H1 (cell line): ENCODE measurements at regions not wholly inside any gene's neighbourhood (a gene's known extent, or its start where the extent isn't known, plus 50 kb on each side); places are given as distances from the start of the nearest gene placed in this dataset.

Experiments used
- CTCF ChIA-PET: fragments of 300-600 bp; sonication (Branson Sonifier 250); formaldehyde crosslinking; loops from one replicate; lab custom pipeline; 2021; ENCODE audit not compliant: partially characterized antibody; lab: Charles Lee
- POLR2A ChIA-PET: fragments of 300-600 bp; sonication (Branson Sonifier 250); formaldehyde crosslinking; loops from one replicate; lab custom pipeline; 2021; ENCODE audit warnings: inconsistent platforms; ENCODE audit not compliant: partially characterized antibody; lab: Charles Lee
- DNase-seq, 2 experiments: peaks; one replicate each; pipeline versions ENCODE4 v3.0.0 to v3.0.0-alpha.2; 2010 to 2022; ENCODE audit warnings: low spot score in 2 of 2, low read depth in 1 of 2, mixed read lengths in 1 of 2
- FAIRE-seq: peaks from 2 replicates; lab custom pipeline; 2011; peaks lifted over from hg19 to GRCh38; lab: Jason Lieb, UNC
- H2AFZ ChIP-seq: 2 replicates; pipeline ENCODE4 v1.8.1; 2012; ENCODE audit warnings: low read length, inconsistent platforms
- H2AK5ac ChIP-seq: 2 replicates; pipeline ENCODE4 v1.6.1; 2013; ENCODE audit warnings: low read depth, low read length
- H2BK120ac ChIP-seq: replicated peaks from 2 replicates; pipeline ENCODE3; 2013; ENCODE audit warnings: low read depth, low read length, inconsistent platforms
- H2BK12ac ChIP-seq: 2 replicates; pipeline ENCODE4 v1.6.1; 2013; ENCODE audit warnings: low read depth, low read length
- H2BK15ac ChIP-seq: 2 replicates; pipeline ENCODE4 v1.6.1; 2013; ENCODE audit warnings: low read length
- H2BK20ac ChIP-seq: 2 replicates; pipeline ENCODE4 v1.6.1; 2013; ENCODE audit warnings: low read length
- H2BK5ac ChIP-seq: 2 replicates; pipeline ENCODE4 v1.6.1; 2013; ENCODE audit warnings: low read depth, low read length
- H3K14ac ChIP-seq: 2 replicates; pipeline ENCODE4 v1.6.1; 2013; ENCODE audit warnings: inconsistent platforms; ENCODE audit not compliant: insufficient read length
- H3K18ac ChIP-seq: 2 replicates; pipeline ENCODE4 v1.6.1; 2013; ENCODE audit warnings: low read length; ENCODE audit errors: extremely low read depth
- H3K23ac ChIP-seq: 2 replicates; pipeline ENCODE4 v1.6.1; 2013; ENCODE audit warnings: inconsistent platforms; ENCODE audit not compliant: insufficient read length
- H3K23me2 ChIP-seq: 2 replicates; pipeline ENCODE4 v1.6.1; 2013; ENCODE audit warnings: low read depth, low read length
- H3K27ac ChIP-seq: 2 replicates; pipeline ENCODE4 v1.6.1; 2011; ENCODE audit warnings: low read depth, low read length, inconsistent platforms
- H3K27me3 ChIP-seq, 4 experiments: replicated peaks in 1 of 4; 1 replicate in 1 of 4; 2 replicates in 3 of 4; pipeline versions ENCODE4 v1.6.1 to v1.8.1; 2011 to 2013; ENCODE audit warnings: low read length in 3 of 4, mild to moderate bottlenecking in 3 of 4, inconsistent platforms in 2 of 4, mixed read lengths in 2 of 4, moderate library complexity in 1 of 4; ENCODE audit not compliant: control insufficient read depth in 3 of 4, insufficient read depth in 3 of 4; ENCODE audit errors: extremely low read depth in 1 of 4
- H3K36me3 ChIP-seq, 4 experiments: 2 replicates each; pipeline versions ENCODE4 v1.6.1 to v1.8.1; 2011 to 2013; ENCODE audit warnings: mild to moderate bottlenecking in 4 of 4, low read length in 3 of 4, moderate library complexity in 2 of 4, control low read depth in 1 of 4, inconsistent platforms in 1 of 4; ENCODE audit not compliant: insufficient read depth in 4 of 4, control insufficient read depth in 2 of 4
- H3K4ac ChIP-seq: replicated peaks from 2 replicates; pipeline ENCODE3; 2013; ENCODE audit warnings: low read length, low read depth, mixed read lengths, inconsistent platforms; ENCODE audit not compliant: insufficient read length
- H3K4me1 ChIP-seq, 4 experiments: replicated peaks in 1 of 4; 1 replicate in 1 of 4; 2 replicates in 3 of 4; pipeline versions ENCODE4 v1.6.1 to v1.8.1; 2011 to 2013; ENCODE audit warnings: low read length in 3 of 4, inconsistent platforms in 2 of 4, mixed read lengths in 1 of 4; ENCODE audit not compliant: insufficient read depth in 4 of 4, control insufficient read depth in 3 of 4
- H3K4me2 ChIP-seq, 2 experiments: 2 replicates each; pipeline versions ENCODE4 v1.6.1 to v1.8.1; 2011 to 2013; ENCODE audit warnings: low read depth in 2 of 2, low read length in 2 of 2, control low read depth in 1 of 2, inconsistent platforms in 1 of 2, mild to moderate bottlenecking in 1 of 2; ENCODE audit not compliant: insufficient read depth in 1 of 2
- H3K4me3 ChIP-seq, 4 experiments: fragments of 200-600, 300-600 bp in 1 of 4; sonication (generic), shearing (Covaris generic), sonication (Bioruptor Twin) in 1 of 4; 2 replicates each; pipeline versions ENCODE4 v1.5.1 to v1.8.1; 2011 to 2016; ENCODE audit warnings: low read length in 4 of 4, low read depth in 3 of 4, control low read depth in 2 of 4, inconsistent platforms in 2 of 4, mild to moderate bottlenecking in 2 of 4, mixed read lengths in 1 of 4, moderate library complexity in 1 of 4; ENCODE audit not compliant: insufficient read depth in 2 of 4; ENCODE audit errors: extremely low read depth in 1 of 4
- H3K56ac ChIP-seq: replicated peaks from 2 replicates; pipeline ENCODE3; 2013; ENCODE audit warnings: low read depth, mild to moderate bottlenecking, mixed read lengths, low read length, inconsistent platforms; ENCODE audit not compliant: insufficient read length
- H3K79me1 ChIP-seq: 2 replicates; pipeline ENCODE4 v1.6.1; 2013; ENCODE audit warnings: low read depth, low read length, control low read depth
- H3K79me2 ChIP-seq, 2 experiments: 2 replicates each; pipeline versions ENCODE4 v1.6.1 to v1.8.1; 2012 to 2013; ENCODE audit warnings: low read length in 2 of 2, mild to moderate bottlenecking in 2 of 2, inconsistent platforms in 1 of 2; ENCODE audit not compliant: insufficient read depth in 2 of 2, control insufficient read depth in 1 of 2
- H3K9ac ChIP-seq, 4 experiments: replicated peaks in 1 of 4; 1 replicate in 1 of 4; 2 replicates in 3 of 4; pipeline versions ENCODE4 v1.6.1 to v1.8.1; 2011 to 2013; ENCODE audit warnings: low read depth in 3 of 4, low read length in 3 of 4, control low read depth in 2 of 4, mild to moderate bottlenecking in 2 of 4, moderate library complexity in 2 of 4, inconsistent platforms in 1 of 4; ENCODE audit errors: extremely low read depth in 1 of 4
- H3K9me3 ChIP-seq, 2 experiments: 2 replicates each; pipeline versions ENCODE4 v1.6.1 to v1.8.1; 2012 to 2013; ENCODE audit warnings: mild to moderate bottlenecking in 2 of 2, moderate library complexity in 2 of 2, control low read depth in 1 of 2, inconsistent platforms in 1 of 2, low read depth in 1 of 2, low read length in 1 of 2, mixed read lengths in 1 of 2; ENCODE audit not compliant: insufficient read depth in 2 of 2
- H4K20me1 ChIP-seq, 2 experiments: replicated peaks in 1 of 2; 2 replicates each; pipeline versions ENCODE3 to v1.8.1; 2011 to 2013; ENCODE audit warnings: inconsistent platforms in 2 of 2, low read length in 2 of 2, mild to moderate bottlenecking in 1 of 2; ENCODE audit not compliant: insufficient read depth in 2 of 2, control insufficient read depth in 1 of 2
- H4K5ac ChIP-seq: 2 replicates; pipeline ENCODE4 v1.6.1; 2013; ENCODE audit warnings: low read length, low read depth, mixed read lengths, inconsistent platforms; ENCODE audit not compliant: insufficient read length
- H4K8ac ChIP-seq: 2 replicates; pipeline ENCODE4 v1.8.0; 2013; ENCODE audit warnings: mild to moderate bottlenecking, moderate library complexity, low read length, inconsistent platforms; ENCODE audit not compliant: insufficient read depth; ENCODE audit errors: extremely low read depth
- H4K91ac ChIP-seq: replicated peaks from 2 replicates; pipeline ENCODE3; 2013; ENCODE audit warnings: low read length, mixed read lengths, inconsistent platforms; ENCODE audit not compliant: insufficient read length
- BACH1 ChIP-seq: IDR thresholded peaks from 2 replicates; pipeline ENCODE4 v1.6.1; 2012; ENCODE audit warnings: low read length, improper control_type of control experiment
- CREB1 ChIP-seq: IDR thresholded peaks from 2 replicates; pipeline ENCODE4 v1.6.1; 2012; ENCODE audit warnings: inconsistent platforms
- EGR1 ChIP-seq: IDR thresholded peaks from 2 replicates; pipeline ENCODE4 v1.6.1; 2011; ENCODE audit warnings: low read depth, low read length, borderline replicate concordance
- EP300 ChIP-seq, 2 experiments: IDR thresholded peaks; 1 replicate in 1 of 2; 2 replicates in 1 of 2; pipeline ENCODE4 v1.6.1; 2011 to 2012; ENCODE audit warnings: low read depth in 2 of 2, low read length in 2 of 2, mild to moderate bottlenecking in 2 of 2, borderline replicate concordance in 1 of 2, inconsistent platforms in 1 of 2, moderate library complexity in 1 of 2
- GABPA ChIP-seq: IDR thresholded peaks from 2 replicates; pipeline ENCODE4 v1.6.1; 2011; ENCODE audit warnings: mild to moderate bottlenecking, low read length, moderate library complexity, borderline replicate concordance; ENCODE audit not compliant: insufficient read depth
- HDAC2 ChIP-seq, 2 experiments: fragments of 300-600 bp in 1 of 2; sonication (generic) in 1 of 2; IDR thresholded peaks; 2 replicates each; pipeline ENCODE4 v1.6.1; 2011 to 2012; ENCODE audit warnings: low read depth in 2 of 2, low read length in 2 of 2, mild to moderate bottlenecking in 2 of 2, moderate library complexity in 2 of 2, borderline replicate concordance in 1 of 2, inconsistent platforms in 1 of 2
- JUND ChIP-seq: IDR thresholded peaks from 2 replicates; pipeline ENCODE4 v1.6.1; 2011; ENCODE audit warnings: mild to moderate bottlenecking, improper control_type of control experiment, low read length
- KDM5A ChIP-seq: fragments of 200-600 bp; IDR thresholded peaks from 2 replicates; pipeline ENCODE4 v1.7.1; 2012; ENCODE audit warnings: mild to moderate bottlenecking, low read length, inconsistent platforms, mixed read lengths
- PHF8 ChIP-seq: fragments of 200-600 bp; sonication (generic); conservative IDR thresholded peaks from 2 replicates; pipeline ENCODE4 v1.7.1; 2012; ENCODE audit warnings: low read depth, mild to moderate bottlenecking, inconsistent platforms, low read length, moderate library complexity
- RBBP5 ChIP-seq: IDR thresholded peaks from 2 replicates; pipeline ENCODE4 v1.7.1; 2012; ENCODE audit warnings: low read depth, mild to moderate bottlenecking, inconsistent platforms, low read length, moderate library complexity, borderline replicate concordance
- SP4 ChIP-seq: IDR thresholded peaks from 2 replicates; pipeline ENCODE4 v1.6.1; 2012; ENCODE audit warnings: low read length, inconsistent platforms
- TAF7 ChIP-seq: optimal IDR thresholded peaks from 2 replicates; pipeline ENCODE3; 2011; ENCODE audit warnings: low read depth, mild to moderate bottlenecking, inconsistent platforms, low read length, moderate library complexity, borderline replicate concordance
- TBP ChIP-seq: IDR thresholded peaks from 2 replicates; pipeline ENCODE4 v1.6.1; 2011; ENCODE audit warnings: low read depth, low read length, improper control_type of control experiment
- TCF12 ChIP-seq: IDR thresholded peaks from 2 replicates; pipeline ENCODE4 v1.6.1; 2011; ENCODE audit warnings: low read depth, mild to moderate bottlenecking, low read length
- YY1 ChIP-seq: IDR thresholded peaks from 2 replicates; pipeline ENCODE4 v1.6.1; 2011; ENCODE audit warnings: low read depth, mild to moderate bottlenecking, low read length
- WGBS, 2 experiments: shearing (Covaris generic) in 1 of 2; methylation state at CpG; one replicate each; pipeline versions ENCODE4 v1.1.6 to v1.1.7; 2013 to 2015; ENCODE audit warnings: low lambda C conversion rate in 2 of 2, mixed read lengths in 2 of 2, inconsistent platforms in 1 of 2, low coverage in 1 of 2, missing lambda C conversion rate in 1 of 2; ENCODE audit not compliant: insufficient replicate concordance in 2 of 2, insufficient coverage in 1 of 2, insufficient read length in 1 of 2; ENCODE audit errors: extremely low coverage in 1 of 2, missing lambda C conversion rate in 1 of 2; 5-methylcytosine and 5-hydroxymethylcytosine counted together

GRCh38 chr19:29098091-29098490 is 114.9 kb downstream of the UQCRFS1 start:
- Histone ChIP-seq H2BK5ac (no peak overlapping the region), H3K27me3 (no peaks in the 10 kb centered on the region), H3K18ac (no peak overlapping the region), H3K56ac (no peak overlapping the region), H3K9me3 (no peaks in the 10 kb centered on the region), H2BK15ac (no peak overlapping the region), H3K23me2 (no peaks in the 10 kb centered on the region), H2BK120ac (no peak overlapping the region), H4K20me1 (no peaks in the 10 kb centered on the region), H2AK5ac (no peak overlapping the region), H3K14ac (no peak overlapping the region), H4K8ac (no peak overlapping the region), H3K23ac (no peak overlapping the region), H3K27ac (no peak overlapping the region), H3K4ac (no peak overlapping the region), H4K91ac (no peak overlapping the region), H3K9ac (no peak overlapping the region), H3K4me1 (peaks cover 0 to 6% (median 2%) of the 10 kb centered on the region in 4 experiments; a peak in 4 of 7 replicates), H3K79me2 (no peaks in the 10 kb centered on the region), H2BK20ac (no peak overlapping the region), H2BK12ac (no peak overlapping the region), H4K5ac (no peak overlapping the region), H2AFZ (no peak overlapping the region), H3K4me2 (no peak overlapping the region), H3K36me3 (no peaks in the 10 kb centered on the region), H3K79me1 (no peaks in the 10 kb centered on the region; the same call in 1 of the 2 replicates), H3K4me3 (no peak overlapping the region)
- DNase-seq (no peak), FAIRE-seq (no peak)
- 83% methylated on average over 7 of the region's 8 CpGs; no CpG with 5 or more reads in 1 of the 2 experiments for WGBS, 2 experiments
- CTCF ChIA-PET: no interaction called here
- POLR2A ChIA-PET: no interaction called here
- TF ChIP-seq EGR1 (no peak), HDAC2 (IDR thresholded peaks at IDR 0.05; ENCODE audit: borderline replicate concordance in 1 of 2, low read depth in 2 of 2, low read length in 2 of 2) (no peak), SP4 (no peak), YY1 (no peak), CREB1 (no peak), BACH1 (no peak), KDM5A (no peak), TCF12 (no peak), GABPA (no peak), RBBP5 (no peak), TBP (no peak), TAF7 (no peak), EP300 (IDR thresholded peaks at IDR 0.05; ENCODE audit: borderline replicate concordance in 1 of 2, low read depth in 2 of 2, low read length in 2 of 2) (no peak), JUND (no peak), PHF8 (no peak)
